Muscle layer of duodenum (tissue), 2 donors: ENCODE measurements at regions not wholly inside any gene's neighbourhood (a gene's known extent, or its start where the extent isn't known, plus 50 kb on each side); places are given as distances from the start of the nearest gene placed in this dataset.
"Not testable (repeated sequence)": the region's sequence is repeated elsewhere in the genome, so short reads cannot be mapped to it uniquely, and the experiment has no call there.

Experiments used
- H3K27ac ChIP-seq: one replicate; pipeline ENCODE4 v1.7.0; 2013; ENCODE audit warnings: mild to moderate bottlenecking, low read length
- H3K27me3 ChIP-seq: one replicate; pipeline ENCODE4 v1.7.0; 2013; ENCODE audit warnings: low read depth, mild to moderate bottlenecking, control low read depth, low read length
- H3K36me3 ChIP-seq, 2 donors: one replicate each; pipeline ENCODE4 v1.7.0; 2013; ENCODE audit warnings: low read length in 2 of 2, control low read depth in 1 of 2, mild to moderate bottlenecking in 1 of 2; ENCODE audit not compliant: insufficient read depth in 2 of 2, control insufficient read depth in 1 of 2
- H3K4me1 ChIP-seq, 2 donors: one replicate each; pipeline ENCODE4 v1.7.0; 2013; ENCODE audit warnings: low read length in 2 of 2, mild to moderate bottlenecking in 2 of 2, control low read depth in 1 of 2, moderate library complexity in 1 of 2; ENCODE audit not compliant: insufficient read depth in 2 of 2, control insufficient read depth in 1 of 2
- H3K4me3 ChIP-seq, 2 donors: one replicate each; pipeline ENCODE4 v1.7.0; 2013; ENCODE audit warnings: low read length in 2 of 2, low read depth in 1 of 2, mild to moderate bottlenecking in 1 of 2
- H3K9me3 ChIP-seq, 2 donors: one replicate each; pipeline ENCODE4 v1.7.0; 2013; ENCODE audit warnings: low read length in 2 of 2, control low read depth in 1 of 2, mild to moderate bottlenecking in 1 of 2; ENCODE audit not compliant: control insufficient read depth in 1 of 2
- donor health status: healthy.

DNA sequence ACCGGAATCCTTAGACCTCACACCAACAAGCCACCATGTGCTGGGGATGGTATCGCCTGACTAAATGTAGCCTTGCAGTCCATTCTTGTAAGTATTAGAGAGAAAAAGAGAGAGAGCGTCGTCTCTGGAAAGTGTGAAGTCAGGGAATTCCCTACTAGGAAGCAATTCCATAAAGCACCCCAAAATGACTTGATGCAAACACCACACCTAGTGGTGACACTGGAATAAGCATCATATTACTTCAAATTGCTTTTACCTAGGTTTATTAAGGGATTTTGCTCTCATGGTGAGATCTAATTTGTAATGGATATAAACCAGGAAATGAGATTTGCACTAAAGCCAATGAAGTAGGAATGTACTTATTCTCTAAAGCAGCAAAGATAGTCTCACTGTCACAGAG is 111.4 kb upstream of the METTL9 start:
- not testable (repeated sequence) for H3K4me1 ChIP-seq, H3K9me3 ChIP-seq, H3K27ac ChIP-seq, H3K36me3 ChIP-seq, H3K4me3 ChIP-seq, H3K27me3 ChIP-seq

GRCh38 chr16:21499046-21499445 is 100.3 kb upstream of the METTL9 start:
- H3K27ac ChIP-seq, H3K4me1 ChIP-seq, H3K36me3 ChIP-seq, H3K9me3 ChIP-seq, H3K4me3 ChIP-seq, H3K27me3 ChIP-seq: not testable (repeated sequence)

DNA sequence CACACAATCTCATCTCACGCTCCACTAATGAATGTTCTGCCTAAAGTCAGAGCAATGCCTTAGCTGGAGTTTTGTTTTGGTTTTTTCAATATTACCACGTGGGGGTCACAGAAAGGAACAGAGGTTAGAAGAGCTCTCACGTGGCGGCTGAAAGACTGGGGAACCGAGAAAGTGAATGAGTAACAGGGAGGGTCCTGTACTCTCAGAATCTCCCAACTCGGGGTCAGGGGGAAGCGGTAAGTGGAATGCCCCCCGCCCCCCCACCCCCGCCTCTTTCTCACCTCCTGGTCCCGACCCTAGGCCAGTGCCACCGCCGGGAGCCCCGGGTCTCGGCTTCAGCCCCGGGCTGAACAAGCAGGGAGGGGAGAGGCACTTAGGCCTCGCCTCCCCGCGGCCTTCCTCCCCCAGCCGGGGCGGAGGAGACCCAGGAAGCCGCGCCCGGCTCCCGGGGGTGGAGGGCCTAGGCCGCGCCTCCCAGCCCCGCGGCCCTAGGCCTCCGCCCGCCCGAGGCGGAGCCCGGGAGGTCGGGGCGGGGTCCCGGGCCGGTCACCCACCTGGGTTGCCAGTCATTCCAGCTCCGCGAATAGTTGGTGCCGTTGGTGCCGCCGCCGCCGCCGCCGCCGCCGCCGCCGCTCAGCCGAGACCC is 98.0 kb upstream of the METTL9 start:
- H3K36me3 ChIP-seq, H3K4me1 ChIP-seq, H3K9me3 ChIP-seq, H3K27me3 ChIP-seq, H3K27ac ChIP-seq: not testable (repeated sequence)
- peak overlapping the region in 1 of 2 donors; percentile 79 for H3K4me3 ChIP-seq

GRCh38 chr16:21501869-21502667 is 97.3 kb upstream of the METTL9 start:
- H3K4me3 ChIP-seq, result peak overlapping the region; percentile 16 to 79
- peaks cover 0 to 11% of the 10 kb centered on the region in 2 donors for H3K4me1 ChIP-seq
- H3K9me3 ChIP-seq, result no peaks in the 10 kb centered on the region
- peak overlapping the region; percentile 51 for H3K27ac ChIP-seq
- H3K27me3 ChIP-seq, result no peaks in the 10 kb centered on the region
- H3K36me3 ChIP-seq, result no peaks in the 10 kb centered on the region

GRCh38 chr16:21503574-21503920 is 95.8 kb upstream of the METTL9 start:
- not testable (repeated sequence) for H3K4me3 ChIP-seq, H3K27me3 ChIP-seq, H3K9me3 ChIP-seq, H3K36me3 ChIP-seq, H3K27ac ChIP-seq
- peaks cover 0 to 22% of the 10 kb centered on the region in 2 donors for H3K4me1 ChIP-seq

DNA sequence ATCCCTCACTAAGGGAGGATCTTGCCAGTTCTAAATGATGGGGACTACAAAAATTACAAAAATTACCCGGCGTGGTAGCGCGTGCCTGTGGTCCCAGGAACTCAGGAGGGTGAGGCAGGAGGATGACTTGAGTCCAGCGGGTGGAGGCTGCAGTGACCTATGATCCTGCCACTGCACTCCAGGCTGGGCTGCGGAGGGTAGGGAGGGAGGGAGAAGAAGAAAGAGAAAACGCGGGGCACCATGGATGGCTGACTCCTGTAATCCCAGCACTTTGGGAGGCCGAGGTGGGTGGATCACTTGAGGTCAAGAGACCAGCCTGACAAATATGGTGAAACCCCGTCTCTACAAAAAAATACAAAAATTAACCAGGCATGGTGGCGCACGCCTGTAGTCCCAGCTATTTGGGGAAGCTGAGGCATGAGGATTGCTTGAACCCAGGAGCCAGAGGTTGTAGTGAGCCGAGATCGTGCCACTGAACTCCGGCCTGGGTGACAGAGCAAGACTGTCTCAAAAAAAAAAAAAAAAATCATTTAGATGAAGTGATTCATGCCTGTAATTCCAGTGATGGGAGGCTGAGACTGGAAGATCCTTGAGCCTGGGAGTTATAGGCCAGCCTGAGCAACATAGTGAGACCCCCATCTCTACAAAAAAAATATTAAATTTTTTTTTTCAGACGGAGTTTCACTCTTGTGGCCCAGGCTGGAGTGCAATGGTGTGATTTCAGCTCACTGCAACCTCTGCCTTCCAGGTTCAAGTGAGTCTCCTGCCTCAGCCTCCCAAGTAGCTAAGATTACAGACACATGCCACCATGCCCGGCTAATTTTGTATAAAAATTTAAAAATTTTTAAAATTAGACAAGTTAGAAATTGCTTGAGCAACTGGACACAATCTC is 95.2 kb upstream of the METTL9 start:
- H3K27me3 ChIP-seq, H3K9me3 ChIP-seq, H3K27ac ChIP-seq, H3K4me3 ChIP-seq, H3K36me3 ChIP-seq: not testable (repeated sequence)
- H3K4me1 ChIP-seq, result peaks cover 0 to 29% of the 10 kb centered on the region in 2 donors

GRCh38 chr16:21505751-21506520 is 93.4 kb upstream of the METTL9 start:
- H3K4me1 ChIP-seq, result peaks cover 0 to 46% of the 10 kb centered on the region in 2 donors
- not testable (repeated sequence) for H3K9me3 ChIP-seq, H3K4me3 ChIP-seq, H3K36me3 ChIP-seq, H3K27me3 ChIP-seq, H3K27ac ChIP-seq

GRCh38 chr16:21506857-21507456 is 92.4 kb upstream of the METTL9 start:
- not testable (repeated sequence) for H3K9me3 ChIP-seq, H3K36me3 ChIP-seq, H3K27me3 ChIP-seq, H3K4me3 ChIP-seq, H3K27ac ChIP-seq
- H3K4me1 ChIP-seq, result peaks cover 0 to 56% of the 10 kb centered on the region in 2 donors

GRCh38 chr16:21507631-21508305 is 91.6 kb upstream of the METTL9 start:
- not testable (repeated sequence) for H3K36me3 ChIP-seq, H3K27ac ChIP-seq, H3K27me3 ChIP-seq, H3K4me3 ChIP-seq, H3K9me3 ChIP-seq
- peaks cover 0 to 64% of the 10 kb centered on the region in 2 donors for H3K4me1 ChIP-seq

GRCh38 chr16:21508661-21509436 is 90.5 kb upstream of the METTL9 start:
- peaks cover 0 to 75% of the 10 kb centered on the region in 2 donors for H3K4me1 ChIP-seq
- H3K4me3 ChIP-seq, H3K27ac ChIP-seq: not testable (repeated sequence)

More at GRCh38 chr16:21508661-21509436, 90.5 kb upstream of the METTL9 start:
- H3K36me3 ChIP-seq, H3K27me3 ChIP-seq, H3K9me3 ChIP-seq: not testable (repeated sequence)
